Spleen (tissue), 11 donors: ENCODE measurements at regions not wholly inside any gene's neighbourhood (a gene's known extent, or its start where the extent isn't known, plus 50 kb on each side); places are given as distances from the start of the nearest gene placed in this dataset.
"Not testable (repeated sequence)": the region's sequence is repeated elsewhere in the genome, so short reads cannot be mapped to it uniquely, and the experiment has no call there.

Experiments used
- DNase-seq: peaks from one replicate; pipeline ENCODE4 v3.0.0-alpha.2; 2020
- H3K27ac ChIP-seq, 8 donors: fragments of 200-600 bp; sonication (generic) in 7 of 8; 1 replicate in 4 of 8; 2 replicates in 4 of 8; pipeline versions ENCODE4 v1.5.0 to v1.8.0; 2016 to 2021; ENCODE audit warnings: inconsistent platforms in 4 of 8, mild to moderate bottlenecking in 4 of 8, moderate library complexity in 1 of 8
- H3K27me3 ChIP-seq, 7 donors: fragments of 200-600 bp; sonication (generic) in 6 of 7; replicated peaks in 1 of 7; 1 replicate in 4 of 7; 2 replicates in 3 of 7; pipeline versions ENCODE4 v1.5.0 to v1.8.0; 2016 to 2021; ENCODE audit warnings: inconsistent platforms in 3 of 7, mild to moderate bottlenecking in 1 of 7
- H3K36me3 ChIP-seq, 6 donors: fragments of 200-600 bp; sonication (generic) in 5 of 6; 1 replicate in 4 of 6; 2 replicates in 2 of 6; pipeline versions ENCODE4 v1.5.0 to v1.8.0; 2016 to 2021; ENCODE audit warnings: inconsistent platforms in 2 of 6
- H3K4me1 ChIP-seq, 6 donors: fragments of 200-600 bp; sonication (generic) in 5 of 6; 1 replicate in 3 of 6; 2 replicates in 3 of 6; pipeline versions ENCODE4 v1.5.0 to v1.8.0; 2016 to 2021; ENCODE audit warnings: inconsistent platforms in 3 of 6
- H3K4me3 ChIP-seq, 8 donors: fragments of 200-600 bp; sonication (generic) in 7 of 8; 1 replicate in 4 of 8; 2 replicates in 4 of 8; pipeline versions ENCODE4 v1.5.0 to v1.8.0; 2016 to 2021; ENCODE audit warnings: inconsistent platforms in 4 of 8, mild to moderate bottlenecking in 4 of 8, moderate library complexity in 2 of 8
- H3K9me3 ChIP-seq, 8 donors: fragments of 200-600 bp; sonication (generic) in 7 of 8; 1 replicate in 4 of 8; 2 replicates in 4 of 8; pipeline versions ENCODE4 v1.5.0 to v1.8.0; 2016 to 2021; ENCODE audit warnings: inconsistent platforms in 4 of 8
- POLR2A ChIP-seq, 3 donors: fragments of 450-650 bp; IDR thresholded peaks; one replicate each; pipeline ENCODE4 v1.5.1; 2017; ENCODE audit warnings: antibody characterized with exemption in 3 of 3, mild to moderate bottlenecking in 1 of 3
- POLR2AphosphoS5 ChIP-seq, 3 donors: sonication (generic); formaldehyde crosslinking; IDR thresholded peaks; one replicate each; pipeline ENCODE4 v1.5.1; 2017; ENCODE audit warnings: antibody characterized with exemption in 3 of 3
- WGBS, 5 donors: extraction: QIAGEN DNeasy Blood & Tissue Kit in 3 of 5; methylation state at CpG; one replicate each; pipeline versions ENCODE4 v1.1.5 to v1.1.7; 2013 to 2018; 5-methylcytosine and 5-hydroxymethylcytosine counted together
- intact Hi-C: fragments of 100-400 bp; cut with DNase I; formaldehyde crosslinking; loops from one replicate; pipeline ENCODE4 v1.15.0; 2023; ENCODE audit warnings: low total_unique reads
- TF ChIP-seq, protein P1 (sequence below), 11 experiments: fragments of 200-600 bp in 7 of 11; fragments of 450-650 bp in 4 of 11; sonication (generic) in 4 of 11; IDR thresholded peaks in 8 of 11; conservative IDR thresholded peaks in 3 of 11; 1 replicate in 7 of 11; 2 replicates in 4 of 11; pipeline versions ENCODE4 v1.4.0 to v1.8.0; 2016 to 2021; ENCODE audit warnings: antibody characterized with exemption in 11 of 11, inconsistent platforms in 4 of 11, mild to moderate bottlenecking in 1 of 11
- donor health status: healthy with polysubstance abuse.
- donor health status: DM: no; HTN: no; CAD: no; lungs with moderate emphysema.
- donor health status: DM: no; HTN: no; CAD: no.
- donor health status: Bipolar disorder and iron deficiency.
- donor health status: healthy.
- donor health status: DM: no; HTN: no; CAD: no.
- donor health status: DM: yes; HTN: yes; CAD: no.

- H3K27me3 ChIP-seq: peaks cover 0 to 11% (median 0%) of the 10 kb centered on the region in 7 donors
- no peak overlapping the region for H3K27ac ChIP-seq
- intact Hi-C loops: no loop called here
- H3K4me3 ChIP-seq: no peak overlapping the region
- H3K9me3 ChIP-seq: peaks cover 0 to 24% (median 20%) of the 10 kb centered on the region in 8 donors
- no peaks in the 10 kb centered on the region for H3K4me1 ChIP-seq
- no peaks in the 10 kb centered on the region for H3K36me3 ChIP-seq
- DNase-seq: no peak
- TF ChIP-seq POLR2AphosphoS5 (IDR thresholded peaks at IDR 0.05) (no peak), POLR2A (IDR thresholded peaks at IDR 0.05) (no peak)
- TF ChIP-seq, protein P1, sequence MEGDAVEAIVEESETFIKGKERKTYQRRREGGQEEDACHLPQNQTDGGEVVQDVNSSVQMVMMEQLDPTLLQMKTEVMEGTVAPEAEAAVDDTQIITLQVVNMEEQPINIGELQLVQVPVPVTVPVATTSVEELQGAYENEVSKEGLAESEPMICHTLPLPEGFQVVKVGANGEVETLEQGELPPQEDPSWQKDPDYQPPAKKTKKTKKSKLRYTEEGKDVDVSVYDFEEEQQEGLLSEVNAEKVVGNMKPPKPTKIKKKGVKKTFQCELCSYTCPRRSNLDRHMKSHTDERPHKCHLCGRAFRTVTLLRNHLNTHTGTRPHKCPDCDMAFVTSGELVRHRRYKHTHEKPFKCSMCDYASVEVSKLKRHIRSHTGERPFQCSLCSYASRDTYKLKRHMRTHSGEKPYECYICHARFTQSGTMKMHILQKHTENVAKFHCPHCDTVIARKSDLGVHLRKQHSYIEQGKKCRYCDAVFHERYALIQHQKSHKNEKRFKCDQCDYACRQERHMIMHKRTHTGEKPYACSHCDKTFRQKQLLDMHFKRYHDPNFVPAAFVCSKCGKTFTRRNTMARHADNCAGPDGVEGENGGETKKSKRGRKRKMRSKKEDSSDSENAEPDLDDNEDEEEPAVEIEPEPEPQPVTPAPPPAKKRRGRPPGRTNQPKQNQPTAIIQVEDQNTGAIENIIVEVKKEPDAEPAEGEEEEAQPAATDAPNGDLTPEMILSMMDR (IDR thresholded peaks at IDR 0.05 in 8 of 11, conservative IDR thresholded peaks at IDR 0.05 in 3 of 11): no peak
- 73 to 79% (median 73%) methylated on average over 2 of the region's 2 CpGs for WGBS, 5 donors
Measured at GRCh38 chr14:101301011-101301410, 260.3 kb upstream of the DIO3 start.

GRCh38 chr14:101307162-101307561 is 254.1 kb upstream of the DIO3 start:
- H3K4me1 ChIP-seq, H3K27me3 ChIP-seq, H3K4me3 ChIP-seq, DNase-seq, H3K36me3 ChIP-seq, H3K27ac ChIP-seq, intact Hi-C loops: not testable (repeated sequence)
- H3K9me3 ChIP-seq: peaks cover 0 to 26% (median 10%) of the 10 kb centered on the region in 8 donors
- 89 to 100% (median 92%) methylated on average over 2 of the region's 2 CpGs for WGBS, 5 donors

DNA sequence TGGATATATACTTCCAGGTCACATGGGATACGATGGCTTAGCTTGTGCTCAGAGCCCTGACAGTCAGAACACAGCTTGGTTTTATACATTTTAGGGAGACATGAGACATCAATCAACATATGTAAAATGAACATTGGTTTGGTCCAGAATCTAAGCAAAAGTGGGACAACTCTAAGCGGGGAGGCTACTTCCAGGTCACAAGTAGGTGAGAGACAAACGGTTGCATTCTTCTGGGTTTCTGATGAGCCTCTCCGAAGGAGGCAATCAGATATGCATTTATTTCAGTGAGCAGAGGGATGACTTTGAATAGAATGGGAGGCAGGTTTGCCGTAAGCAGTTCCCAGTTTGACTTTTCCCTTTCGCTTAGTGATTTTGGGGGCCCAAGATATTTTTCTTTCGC is 250.1 kb upstream of the DIO3 start:
- intact Hi-C loops, H3K27ac ChIP-seq, H3K27me3 ChIP-seq, H3K4me3 ChIP-seq, H3K4me1 ChIP-seq, H3K36me3 ChIP-seq, DNase-seq: not testable (repeated sequence)
- 70 to 77% (median 73%) methylated on average over 7 of the region's 7 CpGs for WGBS, 5 donors
- H3K9me3 ChIP-seq: peaks cover 0 to 46% (median 22%) of the 10 kb centered on the region in 8 donors

DNA sequence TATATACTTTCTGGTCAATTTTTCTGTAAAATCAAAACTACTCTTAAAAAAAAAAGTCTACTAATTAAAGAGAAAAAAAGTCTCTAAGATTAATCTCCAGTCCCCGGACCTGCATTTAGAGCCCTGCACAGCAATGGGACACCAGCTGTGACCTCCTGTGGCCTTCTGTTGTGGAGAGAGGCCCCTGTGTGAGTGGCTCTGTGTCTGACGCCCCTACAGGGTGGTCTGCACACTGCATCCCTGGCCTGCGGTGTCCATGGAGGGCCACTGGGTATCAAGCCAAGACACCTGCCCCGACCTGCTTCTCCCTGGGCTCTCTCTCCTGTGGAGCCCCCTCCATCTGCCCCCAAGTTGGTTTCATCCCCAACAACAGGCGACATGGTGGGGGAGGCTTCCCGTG is 248.0 kb upstream of the DIO3 start:
- TF ChIP-seq POLR2A (IDR thresholded peaks at IDR 0.05) (no peak), POLR2AphosphoS5 (IDR thresholded peaks at IDR 0.05) (no peak)
- TF ChIP-seq, protein P1 (IDR thresholded peaks at IDR 0.05 in 8 of 11, conservative IDR thresholded peaks at IDR 0.05 in 3 of 11): no peak
- no peak for DNase-seq
- Histone ChIP-seq H3K27ac (no peak overlapping the region), H3K4me3 (no peak overlapping the region), H3K36me3 (no peaks in the 10 kb centered on the region), H3K27me3 (peaks cover 0 to 10% (median 0%) of the 10 kb centered on the region in 7 donors), H3K4me1 (no peaks in the 10 kb centered on the region), H3K9me3 (peaks cover 0 to 40% (median 20%) of the 10 kb centered on the region in 8 donors)
- intact Hi-C loops: no loop called here
- whole genome bisulfite sequencing, 5 donors: 57 to 75% (median 68%) methylated on average over 6 of the region's 6 CpGs

GRCh38 chr14:101315802-101316296 is 245.4 kb upstream of the DIO3 start:
- H3K4me3 ChIP-seq: no peak overlapping the region
- no peak for TF ChIP-seq POLR2A (IDR thresholded peaks at IDR 0.05)
- TF ChIP-seq, protein P1 (IDR thresholded peaks at IDR 0.05 in 8 of 11, conservative IDR thresholded peaks at IDR 0.05 in 3 of 11): no peak
- TF ChIP-seq POLR2AphosphoS5 (IDR thresholded peaks at IDR 0.05): no peak
- peaks cover 0 to 31% (median 20%) of the 10 kb centered on the region in 8 donors for H3K9me3 ChIP-seq
- no peaks in the 10 kb centered on the region for H3K4me1 ChIP-seq
- peaks cover 0 to 7% (median 0%) of the 10 kb centered on the region in 7 donors for H3K27me3 ChIP-seq
- no peak overlapping the region for H3K27ac ChIP-seq
- 77 to 89% (median 84%) methylated on average over 3 of the region's 3 CpGs for WGBS, 5 donors
- intact Hi-C loops: no loop called here
- no peaks in the 10 kb centered on the region for H3K36me3 ChIP-seq
- DNase-seq: no peak
